Testis (tissue), 2 donors: ENCODE measurements at regions not wholly inside any gene's neighbourhood (a gene's known extent, or its start where the extent isn't known, plus 50 kb on each side); places are given as distances from the start of the nearest gene placed in this dataset.

Experiments
- CTCF ChIP-seq, 3 experiments: fragments of 450-650 bp in 2 of 3; fragments of 200-600 bp in 1 of 3; sonication (generic) in 1 of 3; IDR thresholded peaks; one replicate each; pipeline ENCODE4 v1.5.1; 2016 to 2019; ENCODE audit warnings: antibody characterized with exemption in 3 of 3, mild to moderate bottlenecking in 2 of 3, moderate library complexity in 1 of 3
- POLR2A ChIP-seq: fragments of 450-650 bp; IDR thresholded peaks from one replicate; pipeline ENCODE4 v1.6.1; 2017; ENCODE audit warnings: antibody characterized with exemption, mild to moderate bottlenecking, moderate library complexity

GRCh38 chr4:187335339-187335738 lies 611.7 kb upstream of the FAT1 start:
- TF ChIP-seq CTCF (IDR thresholded peaks at IDR 0.05) (no peak), POLR2A (no peak)
